ENCODE measurements at regions not wholly inside any gene's neighbourhood (a gene's known extent, or its start where the extent isn't known, plus 50 kb on each side); places are given as distances from the start of the nearest gene placed in this dataset.

- TF ChIP-seq CTCF (IDR thresholded peaks at IDR 0.05; ENCODE audit: low read length) (no peak), EZH2 (optimal IDR thresholded peaks at IDR 0.05; ENCODE audit: low read depth, low read length) (no peak), EZH2phosphoT487 (IDR thresholded peaks at IDR 0.05; ENCODE audit: low read length) (no peak)
Measured at GRCh38 chr2:120419073-120419472, 73.1 kb downstream of the INHBB start.

Measured in MM.1S (cell line).